ENCODE measurements at regions not wholly inside any gene's neighbourhood (a gene's known extent, or its start where the extent isn't known, plus 50 kb on each side); places are given as distances from the start of the nearest gene placed in this dataset.

GRCh38 chr11:116697011-116697410 is 75.8 kb downstream of the BUD13 start:
- TF ChIP-seq CTCF (IDR thresholded peaks at IDR 0.05; ENCODE audit: poor library complexity, severe bottlenecking) (no peak), RAD21 (conservative IDR thresholded peaks at IDR 0.05) (no peak), REST (IDR thresholded peaks at IDR 0.05; ENCODE audit: borderline replicate concordance) (no peak), POLR2AphosphoS5 (IDR thresholded peaks at IDR 0.05) (no peak), EP300 (conservative IDR thresholded peaks at IDR 0.05; ENCODE audit: poor library complexity, severe bottlenecking) (no peak), TAF1 (IDR thresholded peaks at IDR 0.05; ENCODE audit: low read depth) (no peak), MXI1 (conservative IDR thresholded peaks at IDR 0.05; ENCODE audit: poor library complexity, severe bottlenecking) (no peak), EZH2 (IDR thresholded peaks at IDR 0.05; ENCODE audit: borderline replicate concordance, insufficient read depth, low read length, poor library complexity, severe bottlenecking) (no peak), SMC3 (conservative IDR thresholded peaks at IDR 0.05; ENCODE audit: poor library complexity) (no peak)

Data from neural cell (in vitro differentiated cells).